GM12878 (cell line): ENCODE measurements at regions not wholly inside any gene's neighbourhood (a gene's known extent, or its start where the extent isn't known, plus 50 kb on each side); places are given as distances from the start of the nearest gene placed in this dataset.

ENCODE experiments used
- ATAC-seq: fragments of 200-7000 bp; cut with Tn5 transposase; 3 replicates; pipeline ENCODE4 v1.9.1; 2020; ENCODE audit warnings: mild to moderate bottlenecking, moderate library complexity
- BruUV-seq: library from RNA; stranded (reverse); fragments of 400-500 nt; replicated peaks from 2 replicates; lab custom pipeline; 2021; lab: Mats Ljungman, UMichigan
- CTCF ChIA-PET: fragments of 300-600 bp; sonication (Branson Sonifier 250); formaldehyde crosslinking; extraction: SDS; loops from one replicate; lab custom pipeline; 2021; ENCODE audit warnings: inconsistent platforms; lab: Yijun Ruan, JAX
- POLR2A ChIA-PET: fragments of 350-600 bp; formaldehyde crosslinking; extraction: SDS; loops from one replicate; lab custom pipeline; 2021; ENCODE audit warnings: inconsistent platforms; lab: Charles Lee
- RAD21 ChIA-PET: fragments of 300-600 bp; sonication (Branson Sonifier 250); formaldehyde crosslinking; loops from one replicate; lab custom pipeline; 2023; ENCODE audit warnings: antibody characterized with exemption; ENCODE audit not compliant: unreplicated experiment; lab: Charles Lee
- SMC1A ChIA-PET: fragments of 300-600 bp; sonication (Branson Sonifier 250); formaldehyde crosslinking; loops from one replicate; lab custom pipeline; 2023; ENCODE audit not compliant: unreplicated experiment, uncharacterized antibody; lab: Charles Lee
- DNase-seq: peaks from one replicate; pipeline ENCODE4 v3.0.0-alpha.2; 2011; ENCODE audit warnings: low read depth, low spot score
- FAIRE-seq: peaks from 3 replicates; lab custom pipeline; 2011; peaks lifted over from hg19 to GRCh38; lab: Jason Lieb, UNC
- H2AFZ ChIP-seq: 2 replicates; pipeline ENCODE4 v1.6.0; 2011; ENCODE audit warnings: low read depth, low read length, control low read depth; ENCODE audit not compliant: control insufficient read depth
- H3K27ac ChIP-seq: 2 replicates; pipeline ENCODE4 v1.5.1; 2011; ENCODE audit warnings: control low read depth; ENCODE audit not compliant: control insufficient read depth, insufficient read depth
- H3K27me3 ChIP-seq, 2 experiments: replicated peaks in 1 of 2; 2 replicates each; pipeline versions ENCODE4 v1.6.0 to v1.6.1; 2011; ENCODE audit warnings: low read length in 1 of 2; ENCODE audit not compliant: control insufficient read depth in 2 of 2, insufficient read depth in 2 of 2
- H3K36me3 ChIP-seq, 2 experiments: 2 replicates each; pipeline ENCODE4 v1.5.1; 2011; ENCODE audit warnings: low read length in 1 of 2; ENCODE audit not compliant: control insufficient read depth in 2 of 2, insufficient read depth in 2 of 2
- H3K4me1 ChIP-seq: 2 replicates; pipeline ENCODE4 v1.6.1; 2011; ENCODE audit warnings: mild to moderate bottlenecking, low read length, moderate library complexity, mixed read lengths; ENCODE audit not compliant: control insufficient read depth, insufficient read depth
- H3K4me2 ChIP-seq: 2 replicates; pipeline ENCODE4 v1.6.0; 2011; ENCODE audit warnings: control low read depth; ENCODE audit not compliant: control insufficient read depth, insufficient read depth
- H3K4me3 ChIP-seq: fragments of 200-600 bp; sonication (generic); 2 replicates; pipeline ENCODE4 v1.5.1; 2016
- H3K79me2 ChIP-seq: 2 replicates; pipeline ENCODE4 v1.6.0; 2011; ENCODE audit warnings: low read length; ENCODE audit not compliant: control insufficient read depth, insufficient read depth
- H3K9ac ChIP-seq: 2 replicates; pipeline ENCODE4 v1.8.0; 2011; ENCODE audit warnings: low read length, control low read depth, mixed read lengths; ENCODE audit not compliant: control insufficient read depth, insufficient read depth
- H3K9me3 ChIP-seq: replicated peaks from 3 replicates; pipeline ENCODE4 v1.5.1; 2011; ENCODE audit warnings: mild to moderate bottlenecking, low read length; ENCODE audit not compliant: control insufficient read depth, insufficient read depth
- H4K20me1 ChIP-seq: 2 replicates; pipeline ENCODE4 v1.6.0; 2011; ENCODE audit not compliant: control insufficient read depth, insufficient read depth
- BCL3 ChIP-seq: IDR thresholded peaks from 2 replicates; pipeline ENCODE4 v1.6.1; 2011; ENCODE audit warnings: borderline replicate concordance, low read depth, mild to moderate bottlenecking, moderate library complexity, low read length; ENCODE audit not compliant: insufficient read depth, poor library complexity, severe bottlenecking
- BRCA1 ChIP-seq: IDR thresholded peaks from 2 replicates; pipeline ENCODE4 v1.6.1; 2011; ENCODE audit warnings: low read depth, low read length, improper control_type of control experiment
- CEBPB ChIP-seq, 2 experiments: fragments of 150-350 bp in 1 of 2; IDR thresholded peaks; 2 replicates each; pipeline ENCODE4 v1.6.1; 2012 to 2014; ENCODE audit warnings: low read depth in 2 of 2, low read length in 2 of 2, borderline replicate concordance in 1 of 2, inconsistent platforms in 1 of 2
- E4F1 ChIP-seq: fragments of 450-650 bp; IDR thresholded peaks from 2 replicates; pipeline ENCODE4 v1.6.1; 2018; ENCODE audit warnings: borderline replicate concordance, mild to moderate bottlenecking; ENCODE audit not compliant: partially characterized antibody
- HCFC1 ChIP-seq: fragments of 150-350 bp; IDR thresholded peaks from 2 replicates; pipeline ENCODE4 v1.6.1; 2014; ENCODE audit warnings: low read length
- IKZF1 ChIP-seq: fragments of 450-650 bp; conservative IDR thresholded peaks from 2 replicates; pipeline ENCODE4 v1.6.1; 2017; ENCODE audit warnings: antibody characterized with exemption, mild to moderate bottlenecking
- MAX ChIP-seq: IDR thresholded peaks from 2 replicates; pipeline ENCODE4 v1.6.1; 2012; ENCODE audit warnings: low read depth, low read length, improper control_type of control experiment
- RCOR1 ChIP-seq: conservative IDR thresholded peaks from 2 replicates; pipeline ENCODE4 v1.6.1; 2012; ENCODE audit warnings: low read depth, low read length, improper control_type of control experiment
- SIX5 ChIP-seq: IDR thresholded peaks from 2 replicates; pipeline ENCODE4 v1.6.1; 2011; ENCODE audit warnings: mild to moderate bottlenecking, low read depth, low read length, moderate library complexity; ENCODE audit not compliant: severe bottlenecking
- ZNF384 ChIP-seq: IDR thresholded peaks from 2 replicates; pipeline ENCODE4 v1.6.1; 2012; ENCODE audit warnings: low read depth, mild to moderate bottlenecking, low read length, improper control_type of control experiment, borderline replicate concordance
- WGBS: methylation state at CpG from one replicate; pipeline ENCODE4 v1.1.6; 2016; ENCODE audit warnings: low lambda C conversion rate; ENCODE audit not compliant: insufficient replicate concordance, insufficient coverage; ENCODE audit errors: missing lambda C conversion rate; 5-methylcytosine and 5-hydroxymethylcytosine counted together
- in situ Hi-C: fragments of 300-500 bp; cut with MboI; formaldehyde crosslinking; loops from 9 replicates; pipeline ENCODE4 v1.14.3; 2018; ENCODE audit warnings: mixed read lengths
- intact Hi-C: fragments of 100-400 bp; cut with micrococcal nuclease; formaldehyde crosslinking; loops from one replicate; pipeline ENCODE4 v1.14.2; 2022; ENCODE audit not compliant: unreplicated experiment

- in situ Hi-C loops, result loop anchor here (5.0 kb wide), 1 partner anchor 274 kb away; no protein-coding TSS in a partner anchor
- ATAC-seq, result no peak
- no peaks in the 10 kb centered on the region for H3K79me2 ChIP-seq
- DNase-seq, result no peak
- no peak overlapping the region for H3K9ac ChIP-seq
- H3K4me3 ChIP-seq, result no peak overlapping the region
- no peaks in the 10 kb centered on the region for H3K27me3 ChIP-seq
- no peaks in the 10 kb centered on the region for H3K36me3 ChIP-seq
- POLR2A ChIA-PET, result interaction anchor here (1.3 kb wide), 1 partner anchor 43 kb away, joined by 4 read pairs; no protein-coding TSS in a partner anchor
- H3K4me2 ChIP-seq, result no peak overlapping the region
- FAIRE-seq, result no peak
- BruUV-seq, result no TSS peak
- H3K9me3 ChIP-seq, result no peaks in the 10 kb centered on the region
- TF ChIP-seq HCFC1 (no peak), CEBPB (IDR thresholded peaks at IDR 0.05; ENCODE audit: borderline replicate concordance in 1 of 2, low read depth in 2 of 2, low read length in 2 of 2) (no peak), MAX (no peak), E4F1 (no peak), BRCA1 (no peak), SIX5 (no peak), RCOR1 (no peak), BCL3 (no peak), ZNF384 (no peak), IKZF1 (no peak)
- no peak overlapping the region for H3K27ac ChIP-seq
- intact Hi-C loops, result no loop called here
- RAD21 ChIA-PET, result interaction anchor here (0.7 to 4.2 kb wide), 14 partner anchors 9 to 517 kb away, joined by 3 to 71 read pairs (median 4); no protein-coding TSS in a partner anchor
- 0 out of 2 replicates have a peak, but pooled peaks cover 2% of the 10 kb centered on the region for H4K20me1 ChIP-seq
- no peak overlapping the region for H2AFZ ChIP-seq
- no peaks in the 10 kb centered on the region for H3K4me1 ChIP-seq
- SMC1A ChIA-PET, result interaction anchor here (0.7 to 4.1 kb wide), 25 partner anchors 10 to 517 kb away, joined by 3 to 85 read pairs (median 6); partner anchors contain the start of genes ARFIP1 and TIGD4
- CTCF ChIA-PET, result interaction anchor here (0.6 to 6.4 kb wide), 20 partner anchors 9 to 1154 kb away, joined by 3 to 269 read pairs (median 8); partner anchors contain the start of gene TIGD4
- 61% methylated on average over 4 of the region's 4 CpGs for WGBS
Observed at GRCh38 chr4:153126137-153126536, 78.1 kb upstream of the TRIM2 start.
